ENCODE measurements at regions not wholly inside any gene's neighbourhood (a gene's known extent, or its start where the extent isn't known, plus 50 kb on each side); places are given as distances from the start of the nearest gene placed in this dataset.
"Not testable (repeated sequence)": the region's sequence is repeated elsewhere in the genome, so short reads cannot be mapped to it uniquely, and the experiment has no call there.

DNA sequence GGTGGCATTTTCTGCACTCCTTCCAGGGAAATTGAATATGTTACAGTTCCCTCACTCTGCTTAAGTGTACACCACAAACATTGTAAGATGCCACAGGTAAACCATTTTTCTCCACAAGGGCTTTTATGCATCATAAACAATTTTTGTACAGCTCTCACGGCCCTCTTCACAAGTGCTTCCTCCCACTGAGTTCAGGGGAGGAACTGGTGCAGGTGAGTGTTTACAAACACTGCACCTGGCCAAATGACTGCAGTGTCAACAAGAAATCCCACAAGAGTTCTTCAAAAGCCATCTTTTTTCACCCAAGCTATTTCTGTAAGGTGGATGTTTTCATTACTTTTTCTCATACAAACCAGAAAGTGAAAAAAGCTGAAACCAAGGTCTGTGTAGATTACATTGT, 973.2 kb downstream of the AACS start:
- TF ChIP-seq, protein P1, sequence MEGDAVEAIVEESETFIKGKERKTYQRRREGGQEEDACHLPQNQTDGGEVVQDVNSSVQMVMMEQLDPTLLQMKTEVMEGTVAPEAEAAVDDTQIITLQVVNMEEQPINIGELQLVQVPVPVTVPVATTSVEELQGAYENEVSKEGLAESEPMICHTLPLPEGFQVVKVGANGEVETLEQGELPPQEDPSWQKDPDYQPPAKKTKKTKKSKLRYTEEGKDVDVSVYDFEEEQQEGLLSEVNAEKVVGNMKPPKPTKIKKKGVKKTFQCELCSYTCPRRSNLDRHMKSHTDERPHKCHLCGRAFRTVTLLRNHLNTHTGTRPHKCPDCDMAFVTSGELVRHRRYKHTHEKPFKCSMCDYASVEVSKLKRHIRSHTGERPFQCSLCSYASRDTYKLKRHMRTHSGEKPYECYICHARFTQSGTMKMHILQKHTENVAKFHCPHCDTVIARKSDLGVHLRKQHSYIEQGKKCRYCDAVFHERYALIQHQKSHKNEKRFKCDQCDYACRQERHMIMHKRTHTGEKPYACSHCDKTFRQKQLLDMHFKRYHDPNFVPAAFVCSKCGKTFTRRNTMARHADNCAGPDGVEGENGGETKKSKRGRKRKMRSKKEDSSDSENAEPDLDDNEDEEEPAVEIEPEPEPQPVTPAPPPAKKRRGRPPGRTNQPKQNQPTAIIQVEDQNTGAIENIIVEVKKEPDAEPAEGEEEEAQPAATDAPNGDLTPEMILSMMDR (IDR thresholded peaks at IDR 0.05; ENCODE audit: extremely low read depth, insufficient read depth, missing control alignments), result no peak
- in situ Hi-C loops (cut with MboI; ENCODE audit: low pct_unique_long_range_greater_than_20kb, low sequenced_read_pairs, unreplicated experiment), result no loop called here
- no peak for DNase-seq (ENCODE audit: low spot score)

DNA sequence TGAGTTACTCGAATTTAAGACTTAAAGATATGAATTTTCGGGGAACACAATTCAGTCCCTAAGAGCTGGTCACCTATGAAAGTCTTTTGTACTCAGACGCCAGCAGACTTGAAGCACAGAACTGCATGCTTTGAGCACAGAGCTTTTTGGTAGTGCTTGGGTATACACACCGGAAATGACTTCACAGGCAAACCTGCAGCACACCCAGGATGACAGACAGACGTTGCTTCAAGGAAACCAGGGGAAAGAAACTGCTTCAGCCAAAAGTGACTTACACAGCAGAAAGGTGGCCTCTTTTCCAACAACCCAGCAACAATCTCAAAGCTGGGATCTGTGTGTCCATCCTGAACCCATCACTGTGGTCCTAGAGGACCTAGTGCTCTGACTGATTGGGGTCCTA, 975.1 kb downstream of the AACS start:
- no peak for DNase-seq (ENCODE audit: low spot score)
- in situ Hi-C loops (cut with MboI; ENCODE audit: low pct_unique_long_range_greater_than_20kb, low sequenced_read_pairs, unreplicated experiment), result no loop called here
- TF ChIP-seq, protein P1 (IDR thresholded peaks at IDR 0.05; ENCODE audit: extremely low read depth, insufficient read depth, missing control alignments), result no peak

DNA sequence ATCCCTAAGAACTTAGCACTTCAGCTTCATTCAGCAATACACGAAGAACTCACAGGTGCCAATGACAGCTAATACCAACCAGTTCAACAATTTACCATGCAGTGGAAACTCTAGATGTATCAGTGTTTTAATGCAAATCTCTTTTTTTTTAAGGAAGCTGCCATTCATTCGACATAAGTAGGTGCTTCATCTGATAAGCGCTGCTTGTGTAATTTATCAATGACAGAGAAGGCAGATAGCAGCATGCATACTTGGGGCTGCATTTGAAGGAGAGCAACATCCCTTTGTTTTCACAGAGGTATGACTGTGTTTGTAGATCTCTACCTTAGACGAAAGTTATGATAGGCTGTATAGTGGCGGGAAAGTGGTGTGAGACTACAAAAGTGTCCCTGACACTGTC, 977.1 kb downstream of the AACS start:
- DNase-seq (ENCODE audit: low spot score), result no peak
- in situ Hi-C loops (cut with MboI; ENCODE audit: low pct_unique_long_range_greater_than_20kb, low sequenced_read_pairs, unreplicated experiment), result no loop called here
- TF ChIP-seq, protein P1 (IDR thresholded peaks at IDR 0.05; ENCODE audit: extremely low read depth, insufficient read depth, missing control alignments), result no peak

DNA sequence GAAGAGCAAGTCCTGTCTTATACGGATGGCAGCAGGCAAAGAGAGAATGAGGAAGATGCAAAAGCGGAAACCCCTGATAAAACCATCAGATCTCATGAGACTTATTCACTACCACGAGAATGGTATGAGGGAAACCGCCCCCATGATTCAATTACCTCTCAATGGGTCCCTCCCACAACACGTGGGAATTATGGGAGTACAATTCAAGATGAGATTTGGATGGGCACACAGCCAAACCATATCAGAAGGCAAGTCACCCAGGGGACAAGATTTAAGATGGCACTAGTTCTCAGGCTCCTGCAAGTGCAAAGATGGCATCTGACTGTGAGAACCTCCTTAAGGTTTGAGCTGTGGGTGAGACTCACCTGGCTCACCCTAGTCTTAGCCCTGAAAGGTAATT, 984.3 kb downstream of the AACS start:
- in situ Hi-C loops (cut with MboI; ENCODE audit: low pct_unique_long_range_greater_than_20kb, low sequenced_read_pairs, unreplicated experiment); DNase-seq (ENCODE audit: low spot score): not testable (repeated sequence)

DNA sequence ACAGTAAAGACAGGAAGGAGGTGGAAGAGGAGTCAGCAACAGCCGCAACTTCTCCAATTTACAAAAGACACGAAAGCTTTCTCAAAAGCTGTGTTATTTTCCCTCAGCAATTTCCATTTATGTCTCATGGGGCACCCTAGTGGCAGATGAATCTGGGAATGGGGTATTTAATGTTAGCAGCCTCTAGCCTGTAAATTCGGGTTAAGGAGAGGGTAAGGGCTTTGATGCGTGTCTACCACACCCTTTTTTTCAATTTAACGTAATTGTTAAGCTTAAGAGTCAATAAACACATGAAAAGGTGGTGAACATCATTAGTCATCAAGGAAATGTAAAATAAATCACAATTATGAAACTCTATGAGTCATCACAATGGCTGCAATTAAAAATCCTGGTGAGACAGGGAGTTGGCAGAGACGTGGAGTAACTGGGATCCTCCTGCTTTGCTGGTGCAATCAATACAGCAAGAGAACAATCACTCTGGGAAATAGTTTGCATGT, 986.4 kb downstream of the AACS start:
- TF ChIP-seq, protein P1 (IDR thresholded peaks at IDR 0.05; ENCODE audit: extremely low read depth, insufficient read depth, missing control alignments), result no peak
- in situ Hi-C loops (cut with MboI; ENCODE audit: low pct_unique_long_range_greater_than_20kb, low sequenced_read_pairs, unreplicated experiment), result no loop called here
- DNase-seq (ENCODE audit: low spot score), result no peak

DNA sequence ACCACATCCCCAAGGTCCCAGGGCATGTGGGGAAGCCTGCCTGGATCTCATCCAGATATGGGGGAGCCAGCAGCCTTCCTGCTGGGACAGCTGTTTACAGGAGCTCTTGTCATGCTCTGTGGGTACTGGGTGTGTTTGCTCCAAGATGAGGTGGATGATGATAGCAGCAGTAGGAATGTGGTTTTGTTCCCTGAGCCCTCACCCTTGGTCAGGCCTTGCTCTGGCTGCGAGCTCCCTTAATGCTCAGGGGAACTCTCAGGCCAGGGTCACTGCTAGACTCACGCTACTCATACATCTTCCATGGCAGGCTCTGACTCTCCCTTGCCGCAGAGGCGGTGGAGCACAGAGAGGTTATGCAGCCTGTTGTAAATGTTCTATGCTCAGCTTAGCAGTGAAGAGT, 990.3 kb downstream of the AACS start:
- TF ChIP-seq, protein P1 (IDR thresholded peaks at IDR 0.05; ENCODE audit: extremely low read depth, insufficient read depth, missing control alignments), result no peak
- no peak for DNase-seq (ENCODE audit: low spot score)
- in situ Hi-C loops (cut with MboI; ENCODE audit: low pct_unique_long_range_greater_than_20kb, low sequenced_read_pairs, unreplicated experiment), result no loop called here

DNA sequence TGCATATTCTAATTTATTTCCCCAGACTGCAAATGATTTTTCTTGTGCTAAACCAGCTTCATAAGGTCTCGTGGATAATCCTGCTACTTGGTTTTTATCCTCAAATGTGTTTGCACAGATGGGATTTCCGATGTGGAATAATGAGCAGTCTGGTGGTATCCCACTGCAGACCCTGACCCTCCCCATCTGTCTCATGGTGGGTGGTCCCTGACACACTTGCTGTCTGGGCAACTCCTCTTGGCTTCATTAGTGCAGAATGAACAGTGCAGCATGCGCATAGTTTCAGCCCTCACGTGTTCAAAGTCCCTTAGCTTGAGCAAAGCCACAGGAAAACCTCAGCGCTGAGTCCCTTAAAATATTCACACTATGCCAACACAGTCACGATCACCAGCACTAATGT, 996.5 kb downstream of the AACS start:
- no peak for DNase-seq (ENCODE audit: low spot score)
- TF ChIP-seq, protein P1 (IDR thresholded peaks at IDR 0.05; ENCODE audit: extremely low read depth, insufficient read depth, missing control alignments), result no peak
- in situ Hi-C loops (cut with MboI; ENCODE audit: low pct_unique_long_range_greater_than_20kb, low sequenced_read_pairs, unreplicated experiment), result no loop called here

Measured in GM13977 (cell line).